CD8-positive, alpha-beta memory T cell (primary cell): ENCODE measurements at regions not wholly inside any gene's neighbourhood (a gene's known extent, or its start where the extent isn't known, plus 50 kb on each side); places are given as distances from the start of the nearest gene placed in this dataset.

ENCODE experiments used
- CTCF ChIA-PET: fragments of 350-600 bp; sonication (Branson Sonifier 250); formaldehyde crosslinking; loops from one replicate; lab custom pipeline; 2021; ENCODE audit warnings: antibody characterized with exemption; lab: Charles Lee
- POLR2A ChIA-PET: fragments of 350-600 bp; sonication (Branson Sonifier 250); formaldehyde crosslinking; loops from one replicate; lab custom pipeline; 2021; ENCODE audit warnings: antibody characterized with exemption; lab: Charles Lee
- DNase-seq, 5 donors: peaks; one replicate each; pipeline versions ENCODE4 v3.0.0 to v3.0.0-alpha.2; 2020 to 2022; ENCODE audit warnings: mixed read lengths in 1 of 5
- H3K27ac ChIP-seq: one replicate; pipeline ENCODE4 v1.7.0; 2013; ENCODE audit warnings: low read depth, mild to moderate bottlenecking, low read length, moderate library complexity
- H3K27me3 ChIP-seq: 2 replicates; pipeline ENCODE4 v1.7.0; 2013; ENCODE audit warnings: low read length, mild to moderate bottlenecking; ENCODE audit not compliant: insufficient read depth, poor library complexity, severe bottlenecking
- H3K36me3 ChIP-seq: 2 replicates; pipeline ENCODE4 v1.7.0; 2013; ENCODE audit warnings: mild to moderate bottlenecking, low read length, moderate library complexity; ENCODE audit not compliant: insufficient read depth
- H3K4me1 ChIP-seq: 2 replicates; pipeline ENCODE4 v1.7.0; 2013; ENCODE audit warnings: mild to moderate bottlenecking, low read length, moderate library complexity; ENCODE audit not compliant: insufficient read depth
- H3K4me3 ChIP-seq: 2 replicates; pipeline ENCODE4 v1.7.0; 2013; ENCODE audit warnings: mild to moderate bottlenecking, low read length
- H3K9me3 ChIP-seq: 2 replicates; pipeline ENCODE4 v1.7.0; 2013; ENCODE audit warnings: mild to moderate bottlenecking, low read length
- H3K27ac Mint-ChIP-seq, 8 donors: one replicate each; pipeline ENCODE4 v1.8.0; 2020 to 2021; ENCODE audit warnings: mixed read lengths in 8 of 8, mild to moderate bottlenecking in 6 of 8, inconsistent platforms in 3 of 8, moderate library complexity in 3 of 8
- H3K27me3 Mint-ChIP-seq, 2 donors: one replicate each; pipeline ENCODE4 v1.8.0; 2020 to 2021; ENCODE audit warnings: mixed read lengths in 2 of 2, mild to moderate bottlenecking in 1 of 2, moderate library complexity in 1 of 2
- H3K36me3 Mint-ChIP-seq, 3 donors: one replicate each; pipeline ENCODE4 v1.8.0; 2020 to 2021; ENCODE audit warnings: mixed read lengths in 3 of 3, inconsistent platforms in 1 of 3, mild to moderate bottlenecking in 1 of 3
- H3K4me1 Mint-ChIP-seq, 3 donors: one replicate each; pipeline ENCODE4 v1.8.0; 2020 to 2021; ENCODE audit warnings: mixed read lengths in 3 of 3, inconsistent platforms in 1 of 3, mild to moderate bottlenecking in 1 of 3
- H3K4me3 Mint-ChIP-seq, 7 donors: one replicate each; pipeline ENCODE4 v1.8.0; 2020 to 2021; ENCODE audit warnings: mixed read lengths in 7 of 7, mild to moderate bottlenecking in 6 of 7, moderate library complexity in 4 of 7, inconsistent platforms in 2 of 7
- H3K9me3 Mint-ChIP-seq, 5 donors: one replicate each; pipeline ENCODE4 v1.8.0; 2020 to 2022; ENCODE audit warnings: mixed read lengths in 5 of 5, mild to moderate bottlenecking in 3 of 5, moderate library complexity in 2 of 5, inconsistent platforms in 1 of 5

DNA sequence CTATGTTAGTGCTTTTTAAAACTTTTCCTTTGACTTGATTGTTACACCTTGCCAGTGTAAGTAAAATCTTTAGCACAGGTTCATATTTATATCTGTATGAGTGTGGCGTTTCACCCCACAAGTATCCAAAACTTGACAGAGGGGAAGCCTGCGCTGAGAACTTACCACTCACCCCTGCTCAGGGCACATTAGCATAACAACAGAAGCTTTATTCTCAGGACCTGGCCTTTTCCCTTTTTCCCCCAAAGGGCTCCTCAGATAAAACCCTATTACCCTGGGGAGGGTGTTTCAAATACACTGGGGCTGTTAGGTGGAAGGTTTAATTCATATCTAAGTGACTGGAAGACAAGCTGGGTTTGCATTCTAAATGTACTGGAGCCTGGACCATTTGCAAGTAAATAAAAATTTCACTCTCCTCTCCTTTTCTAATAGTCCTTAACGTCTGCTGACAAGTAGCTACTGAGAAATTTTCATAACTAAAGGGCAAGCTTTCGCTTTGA is 276.6 kb downstream of the RNF152 start:
- POLR2A ChIA-PET, result no interaction called here
- Mint-ChIP-seq H3K27ac (no peak overlapping the region), H3K27me3 (peaks cover 3 to 16% of the 10 kb centered on the region in 2 donors), H3K9me3 (peaks cover 0 to 8% (median 0%) of the 10 kb centered on the region in 5 donors), H3K4me3 (no peak overlapping the region), H3K4me1 (no peaks in the 10 kb centered on the region), H3K36me3 (no peaks in the 10 kb centered on the region)
- Histone ChIP-seq H3K4me3 (no peak overlapping the region), H3K27me3 (no peaks in the 10 kb centered on the region), H3K36me3 (no peaks in the 10 kb centered on the region), H3K27ac (no peak overlapping the region), H3K4me1 (no peaks in the 10 kb centered on the region), H3K9me3 (no peaks in the 10 kb centered on the region)
- DNase-seq, result no peak
- CTCF ChIA-PET, result no interaction called here

DNA sequence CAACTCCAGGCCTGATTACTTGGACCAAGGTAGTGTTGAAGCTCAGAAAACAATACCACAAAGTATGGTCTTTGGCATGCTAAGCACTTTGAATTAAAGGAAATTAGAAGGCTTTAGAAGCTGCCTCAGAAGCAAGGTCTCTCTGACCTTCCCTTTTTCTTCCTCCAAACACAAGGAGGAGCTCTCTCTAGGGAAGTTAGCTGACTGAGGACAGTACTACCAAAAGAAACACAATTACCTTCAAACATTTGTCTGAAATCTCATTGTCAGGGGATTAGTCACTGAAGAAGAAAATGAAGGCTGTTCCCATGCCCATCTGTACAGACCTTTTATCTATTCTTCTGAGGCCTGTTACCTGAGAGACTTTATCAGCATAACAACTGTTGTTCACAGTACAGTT is 279.3 kb downstream of the CDH20 start:
- DNase-seq, result no peak
- no peaks in the 10 kb centered on the region for H3K4me1 Mint-ChIP-seq
- H3K9me3 ChIP-seq, result no peaks in the 10 kb centered on the region
- no peak overlapping the region for H3K27ac Mint-ChIP-seq
- no peaks in the 10 kb centered on the region for H3K36me3 Mint-ChIP-seq
- POLR2A ChIA-PET, result no interaction called here
- H3K9me3 Mint-ChIP-seq, result peaks cover 0 to 6% (median 0%) of the 10 kb centered on the region in 5 donors
- H3K27ac ChIP-seq, result no peak overlapping the region
- H3K4me3 Mint-ChIP-seq, result no peak overlapping the region
- no peaks in the 10 kb centered on the region for H3K36me3 ChIP-seq
- H3K4me3 ChIP-seq, result no peak overlapping the region
- CTCF ChIA-PET, result no interaction called here
- H3K27me3 ChIP-seq, result no peaks in the 10 kb centered on the region
- H3K27me3 Mint-ChIP-seq, result peaks cover 0 to 1% of the 10 kb centered on the region in 2 donors
- H3K4me1 ChIP-seq, result no peaks in the 10 kb centered on the region

DNA sequence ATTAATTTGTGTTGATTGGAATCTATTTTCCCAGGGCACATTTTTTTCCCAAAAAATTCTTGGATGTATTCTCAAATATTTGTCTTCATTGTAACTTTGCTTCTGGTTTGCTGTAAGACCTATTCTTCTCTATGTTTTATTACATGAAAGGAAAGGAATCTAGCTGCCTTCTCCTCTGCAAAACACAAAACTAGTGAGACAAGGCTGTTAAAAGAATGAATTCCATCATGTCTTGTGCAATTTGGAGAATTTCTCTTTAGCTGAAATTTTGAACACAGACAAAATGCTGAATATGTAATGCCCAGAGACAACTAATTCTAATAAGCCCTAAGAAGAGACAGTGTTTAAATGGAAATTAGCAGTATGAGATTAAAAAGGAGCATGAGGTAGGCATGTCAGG is 275.9 kb downstream of the CDH20 start:
- CTCF ChIA-PET, result interaction anchor here (1.1 kb wide), 1 partner anchor 27 kb away, joined by 3 read pairs; no protein-coding TSS in a partner anchor
- H3K36me3 Mint-ChIP-seq, result no peaks in the 10 kb centered on the region
- no peak overlapping the region for H3K4me3 Mint-ChIP-seq

DNA sequence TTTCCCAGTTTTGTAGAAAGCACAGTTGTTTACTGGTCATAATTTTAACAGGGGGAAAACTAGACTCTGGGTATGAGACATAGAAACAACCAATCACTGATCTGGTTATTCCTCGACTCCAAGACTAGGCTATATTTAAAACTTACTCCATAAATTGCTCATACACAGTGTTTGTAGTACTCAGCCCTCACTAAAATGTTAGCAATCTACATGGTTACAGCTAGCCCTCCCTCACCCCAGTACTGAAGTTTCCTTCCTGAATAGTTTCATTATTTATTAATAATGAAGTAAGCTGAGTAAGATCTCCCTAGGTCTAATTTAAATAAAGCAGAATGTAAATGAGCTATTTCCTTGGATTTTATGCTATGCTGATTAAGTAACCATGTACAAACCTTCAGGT is 275.1 kb downstream of the CDH20 start:
- Mint-ChIP-seq H3K27me3 (peaks cover 2 to 21% of the 10 kb centered on the region in 2 donors), H3K4me1 (no peaks in the 10 kb centered on the region)
- CTCF ChIA-PET, result interaction anchor here (1.1 kb wide), 1 partner anchor 26 kb away, joined by 3 read pairs; no protein-coding TSS in a partner anchor

More for the DNA sequence above, 275.9 kb downstream of the CDH20 start:
- Mint-ChIP-seq H3K9me3 (peaks cover 0 to 6% (median 0%) of the 10 kb centered on the region in 5 donors), H3K27ac (no peak overlapping the region), H3K4me1 (no peaks in the 10 kb centered on the region), H3K27me3 (peaks cover 3 to 16% of the 10 kb centered on the region in 2 donors)
- POLR2A ChIA-PET, result no interaction called here
- Histone ChIP-seq H3K9me3 (no peaks in the 10 kb centered on the region), H3K4me3 (no peak overlapping the region), H3K27me3 (no peaks in the 10 kb centered on the region), H3K27ac (no peak overlapping the region), H3K36me3 (no peaks in the 10 kb centered on the region), H3K4me1 (no peaks in the 10 kb centered on the region)
- DNase-seq, result no peak

DNA sequence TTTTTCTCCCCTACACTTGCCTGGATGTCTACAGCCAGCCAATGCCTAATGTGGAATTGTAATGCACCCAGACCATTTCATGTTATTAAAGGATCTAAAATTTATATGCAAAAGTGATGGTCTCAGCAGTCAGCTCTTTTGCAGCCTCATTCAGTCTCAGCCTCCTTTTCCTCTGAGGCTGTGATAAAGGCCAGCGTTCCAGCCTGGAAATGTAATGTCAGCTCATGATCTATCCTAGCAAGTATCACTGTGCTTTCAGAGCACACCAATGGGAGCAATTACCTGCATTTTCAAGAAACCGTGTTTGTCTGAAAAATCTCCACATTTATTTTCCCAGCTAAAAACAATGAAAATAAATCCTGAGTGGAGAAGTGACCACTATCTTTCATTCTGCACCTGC is 274.6 kb downstream of the CDH20 start:
- Mint-ChIP-seq H3K27ac (no peak overlapping the region), H3K4me3 (no peak overlapping the region), H3K9me3 (peaks cover 0 to 2% (median 0%) of the 10 kb centered on the region in 5 donors), H3K36me3 (no peaks in the 10 kb centered on the region), H3K27me3 (peaks cover 5 to 23% of the 10 kb centered on the region in 2 donors), H3K4me1 (no peaks in the 10 kb centered on the region)
- H3K9me3 ChIP-seq, result no peaks in the 10 kb centered on the region
- H3K36me3 ChIP-seq, result no peaks in the 10 kb centered on the region
- ChIA-PET CTCF (interaction anchor here (1.1 kb wide), 1 partner anchor 26 kb away, joined by 3 read pairs; no protein-coding TSS in a partner anchor), POLR2A (no interaction called here)
- no peak overlapping the region for H3K4me3 ChIP-seq
- H3K27ac ChIP-seq, result no peak overlapping the region
- H3K27me3 ChIP-seq, result no peaks in the 10 kb centered on the region
- H3K4me1 ChIP-seq, result no peaks in the 10 kb centered on the region
- DNase-seq, result no peak

More for the DNA sequence above, 275.1 kb downstream of the CDH20 start:
- Mint-ChIP-seq H3K36me3 (no peaks in the 10 kb centered on the region), H3K9me3 (peaks cover 0 to 2% (median 0%) of the 10 kb centered on the region in 5 donors), H3K4me3 (no peak overlapping the region), H3K27ac (no peak overlapping the region)
- Histone ChIP-seq H3K9me3 (no peaks in the 10 kb centered on the region), H3K4me1 (no peaks in the 10 kb centered on the region), H3K36me3 (no peaks in the 10 kb centered on the region), H3K27me3 (no peaks in the 10 kb centered on the region), H3K4me3 (no peak overlapping the region), H3K27ac (no peak overlapping the region)
- POLR2A ChIA-PET, result no interaction called here
- no peak for DNase-seq

DNA sequence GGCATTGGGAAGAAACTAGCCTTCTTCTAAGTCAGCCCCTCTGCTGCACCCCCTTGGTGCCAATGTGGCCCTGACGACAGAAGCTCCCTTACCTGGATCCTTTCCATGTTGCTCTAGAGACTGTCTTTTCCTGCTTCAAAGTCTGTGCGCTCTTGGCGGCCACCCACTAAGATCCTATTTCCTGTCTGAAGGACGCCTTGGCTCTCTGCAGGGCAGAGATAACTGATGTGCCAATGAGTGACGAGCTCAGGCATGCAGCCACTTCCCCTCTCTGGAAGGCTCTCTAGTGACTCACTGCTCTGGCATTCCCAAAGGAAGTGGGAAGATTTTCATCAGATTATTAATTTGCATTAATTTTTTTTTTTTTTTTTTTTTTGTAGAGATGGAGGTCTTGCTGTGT is 273.5 kb downstream of the CDH20 start:
- H3K4me3 ChIP-seq, result no peak overlapping the region
- H3K27ac ChIP-seq, result no peak overlapping the region
- H3K9me3 ChIP-seq, result no peaks in the 10 kb centered on the region
- Mint-ChIP-seq H3K4me3 (no peak overlapping the region), H3K9me3 (peaks cover 0 to 1% (median 0%) of the 10 kb centered on the region in 5 donors), H3K4me1 (no peaks in the 10 kb centered on the region), H3K36me3 (no peaks in the 10 kb centered on the region), H3K27me3 (peaks cover 5 to 29% of the 10 kb centered on the region in 2 donors), H3K27ac (peak overlapping the region in 1 of 8 donors; percentile 89)
- H3K36me3 ChIP-seq, result no peaks in the 10 kb centered on the region
- CTCF ChIA-PET, result no interaction called here
- H3K27me3 ChIP-seq, result no peaks in the 10 kb centered on the region
- DNase-seq, result no peak
- POLR2A ChIA-PET, result no interaction called here
- H3K4me1 ChIP-seq, result no peaks in the 10 kb centered on the region

DNA sequence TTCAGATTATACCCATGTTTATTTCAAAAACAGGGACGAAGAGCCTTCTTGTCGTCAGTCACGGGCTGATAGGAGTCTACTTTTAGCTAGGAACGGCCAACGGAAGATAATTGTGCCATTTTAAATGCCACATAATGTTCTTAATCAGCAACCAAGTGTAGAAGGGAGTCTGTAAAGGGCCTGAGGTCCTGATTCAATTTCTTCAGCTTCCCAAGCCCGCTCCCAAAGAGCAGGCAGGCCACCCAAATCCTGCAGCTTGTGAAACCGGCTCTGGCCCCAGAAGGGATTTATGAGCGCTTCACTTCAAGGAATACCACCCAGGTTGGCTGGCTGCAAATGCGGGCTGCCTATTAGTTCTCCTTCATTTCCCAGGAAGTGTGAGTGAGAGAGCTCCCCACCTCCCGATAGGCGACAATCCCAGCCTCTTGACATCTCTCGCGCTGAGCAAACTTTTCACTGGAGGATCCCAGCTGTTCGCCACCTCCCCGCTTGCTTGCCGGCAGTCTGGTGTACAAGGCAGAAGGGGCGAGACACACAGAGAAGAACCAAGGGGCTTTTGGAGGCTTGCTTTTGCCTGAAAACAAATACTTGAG is 272.9 kb downstream of the CDH20 start:
- Mint-ChIP-seq H3K27ac (no peak overlapping the region), H3K36me3 (no peaks in the 10 kb centered on the region), H3K4me1 (no peaks in the 10 kb centered on the region), H3K27me3 (peaks cover 5 to 29% of the 10 kb centered on the region in 2 donors), H3K9me3 (no peaks in the 10 kb centered on the region), H3K4me3 (no peak overlapping the region)
- POLR2A ChIA-PET, result no interaction called here
- CTCF ChIA-PET, result no interaction called here
- Histone ChIP-seq H3K27me3 (no peaks in the 10 kb centered on the region), H3K36me3 (no peaks in the 10 kb centered on the region), H3K4me1 (no peaks in the 10 kb centered on the region), H3K4me3 (no peak overlapping the region), H3K27ac (no peak overlapping the region), H3K9me3 (no peaks in the 10 kb centered on the region)
- no peak for DNase-seq

DNA sequence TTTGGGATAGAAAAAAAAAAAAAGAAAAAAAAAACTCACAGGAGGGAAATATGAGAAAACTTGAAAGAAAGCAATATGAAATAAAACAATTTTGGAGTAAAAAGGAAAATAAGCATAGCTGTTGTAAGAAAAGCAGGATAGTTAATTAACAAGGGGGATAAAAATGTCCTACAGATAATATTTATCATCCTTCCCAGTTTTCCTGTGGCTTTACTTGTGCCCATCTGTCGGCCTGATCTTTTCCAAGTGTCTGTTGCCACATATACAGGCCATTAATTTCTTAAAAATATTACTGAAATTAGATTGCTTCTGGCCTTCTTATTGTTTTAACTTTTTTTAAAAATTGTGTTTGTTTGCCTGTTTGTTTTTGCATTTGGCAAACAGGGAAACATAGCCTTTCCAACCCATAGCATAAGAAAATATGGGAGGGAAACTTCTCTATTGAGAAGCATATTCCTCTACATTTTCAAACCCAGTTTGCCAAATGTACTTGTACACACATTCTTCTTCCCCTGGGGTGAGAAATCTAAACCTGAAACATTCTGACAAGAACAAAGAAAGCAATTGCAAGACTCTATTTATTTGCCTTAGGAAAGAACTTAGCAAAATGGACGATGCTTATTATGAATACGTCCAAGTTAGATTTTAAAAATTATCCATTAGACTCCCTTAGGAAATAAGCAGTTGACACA is 272.3 kb downstream of the CDH20 start:
- Histone ChIP-seq H3K36me3 (no peaks in the 10 kb centered on the region), H3K4me1 (no peaks in the 10 kb centered on the region), H3K9me3 (no peaks in the 10 kb centered on the region), H3K4me3 (no peak overlapping the region), H3K27ac (no peak overlapping the region), H3K27me3 (no peaks in the 10 kb centered on the region)
- ChIA-PET CTCF (no interaction called here), POLR2A (no interaction called here)
- Mint-ChIP-seq H3K4me1 (no peaks in the 10 kb centered on the region), H3K9me3 (no peaks in the 10 kb centered on the region), H3K36me3 (no peaks in the 10 kb centered on the region), H3K4me3 (no peak overlapping the region), H3K27me3 (peaks cover 5 to 32% of the 10 kb centered on the region in 2 donors), H3K27ac (no peak overlapping the region)
- DNase-seq, result no peak
